ENCODE measurements at regions not wholly inside any gene's neighbourhood (a gene's known extent, or its start where the extent isn't known, plus 50 kb on each side); places are given as distances from the start of the nearest gene placed in this dataset.

- H3K27ac ChIP-seq (ENCODE audit: control insufficient read depth, insufficient read depth), result no peak overlapping the region
- H3K27me3 ChIP-seq (replicated peaks in 1 of 2; ENCODE audit: control insufficient read depth in 2 of 2, insufficient read depth in 2 of 2, low read length in 1 of 2), result no peaks in the 10 kb centered on the region
- FAIRE-seq (no peak), ATAC-seq (no peak), DNase-seq (ENCODE audit: low read depth, low spot score) (no peak)
- in situ Hi-C loops (cut with MboI) (no loop called here), intact Hi-C loops (cut with micrococcal nuclease; ENCODE audit: unreplicated experiment) (no loop called here)
- ChIA-PET RAD21 (ENCODE audit: unreplicated experiment) (no interaction called here), CTCF (no interaction called here), SMC1A (ENCODE audit: uncharacterized antibody, unreplicated experiment) (no interaction called here), POLR2A (no interaction called here)
- H3K4me3 ChIP-seq, result no peak overlapping the region
- H3K9me3 ChIP-seq (replicated peaks; ENCODE audit: control insufficient read depth, insufficient read depth, low read length), result no peaks in the 10 kb centered on the region
- no peaks in the 10 kb centered on the region for H3K79me2 ChIP-seq (ENCODE audit: control insufficient read depth, insufficient read depth, low read length)
- H4K20me1 ChIP-seq (ENCODE audit: control insufficient read depth, insufficient read depth), result no peaks in the 10 kb centered on the region
- H3K36me3 ChIP-seq (ENCODE audit: control insufficient read depth in 2 of 2, insufficient read depth in 2 of 2, low read length in 1 of 2), result no peaks in the 10 kb centered on the region
- H2AFZ ChIP-seq (ENCODE audit: control insufficient read depth, low read depth, low read length), result no peak overlapping the region
- H3K9ac ChIP-seq (ENCODE audit: control insufficient read depth, insufficient read depth, low read length), result no peak overlapping the region
- TF ChIP-seq E4F1 (IDR thresholded peaks at IDR 0.05; ENCODE audit: borderline replicate concordance, partially characterized antibody), result no peak
- TF ChIP-seq CREM (IDR thresholded peaks at IDR 0.05; ENCODE audit: low read depth), result no peak
- TF ChIP-seq NFYB (IDR thresholded peaks at IDR 0.05; ENCODE audit: insufficient read depth, low read depth, low read length), result no peak
- TF ChIP-seq MEF2B (IDR thresholded peaks at IDR 0.05; ENCODE audit: partially characterized antibody, poor library complexity, severe bottlenecking), result no peak
- TF ChIP-seq TAF1 (IDR thresholded peaks at IDR 0.05; ENCODE audit: borderline replicate concordance, low read depth, low read length), result no peak
- TF ChIP-seq, protein P1, sequence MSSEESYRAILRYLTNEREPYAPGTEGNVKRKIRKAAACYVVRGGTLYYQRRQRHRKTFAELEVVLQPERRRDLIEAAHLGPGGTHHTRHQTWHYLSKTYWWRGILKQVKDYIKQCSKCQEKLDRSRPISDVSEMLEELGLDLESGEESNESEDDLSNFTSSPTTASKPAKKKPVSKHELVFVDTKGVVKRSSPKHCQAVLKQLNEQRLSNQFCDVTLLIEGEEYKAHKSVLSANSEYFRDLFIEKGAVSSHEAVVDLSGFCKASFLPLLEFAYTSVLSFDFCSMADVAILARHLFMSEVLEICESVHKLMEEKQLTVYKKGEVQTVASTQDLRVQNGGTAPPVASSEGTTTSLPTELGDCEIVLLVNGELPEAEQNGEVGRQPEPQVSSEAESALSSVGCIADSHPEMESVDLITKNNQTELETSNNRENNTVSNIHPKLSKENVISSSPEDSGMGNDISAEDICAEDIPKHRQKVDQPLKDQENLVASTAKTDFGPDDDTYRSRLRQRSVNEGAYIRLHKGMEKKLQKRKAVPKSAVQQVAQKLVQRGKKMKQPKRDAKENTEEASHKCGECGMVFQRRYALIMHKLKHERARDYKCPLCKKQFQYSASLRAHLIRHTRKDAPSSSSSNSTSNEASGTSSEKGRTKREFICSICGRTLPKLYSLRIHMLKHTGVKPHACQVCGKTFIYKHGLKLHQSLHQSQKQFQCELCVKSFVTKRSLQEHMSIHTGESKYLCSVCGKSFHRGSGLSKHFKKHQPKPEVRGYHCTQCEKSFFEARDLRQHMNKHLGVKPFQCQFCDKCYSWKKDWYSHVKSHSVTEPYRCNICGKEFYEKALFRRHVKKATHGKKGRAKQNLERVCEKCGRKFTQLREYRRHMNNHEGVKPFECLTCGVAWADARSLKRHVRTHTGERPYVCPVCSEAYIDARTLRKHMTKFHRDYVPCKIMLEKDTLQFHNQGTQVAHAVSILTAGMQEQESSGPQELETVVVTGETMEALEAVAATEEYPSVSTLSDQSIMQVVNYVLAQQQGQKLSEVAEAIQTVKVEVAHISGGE (CRISPR knock-in tag; IDR thresholded peaks at IDR 0.05), result no peak
- BruUV-seq (replicated peaks), result no TSS peak
- H3K4me1 ChIP-seq (ENCODE audit: control insufficient read depth, insufficient read depth, low read length), result no peaks in the 10 kb centered on the region
- H3K4me2 ChIP-seq (ENCODE audit: control insufficient read depth, insufficient read depth), result no peak overlapping the region
Measured at GRCh38 chr5:153066281-153066680, 424.2 kb upstream of the GRIA1 start.
